Testis (tissue), 2 donors: ENCODE measurements at regions not wholly inside any gene's neighbourhood (a gene's known extent, or its start where the extent isn't known, plus 50 kb on each side); places are given as distances from the start of the nearest gene placed in this dataset.

Experiments used
- DNase-seq: peaks from one replicate; pipeline ENCODE4 v3.0.0-alpha.2; 2019
- H3K27ac ChIP-seq, 2 donors: fragments of 200-600 bp; sonication (generic); one replicate each; pipeline ENCODE4 v1.5.1; 2019
- H3K27me3 ChIP-seq: fragments of 200-600 bp; sonication (generic); one replicate; pipeline ENCODE4 v1.5.1; 2019
- H3K36me3 ChIP-seq: fragments of 200-600 bp; sonication (generic); one replicate; pipeline ENCODE4 v1.5.1; 2017; ENCODE audit warnings: low read depth; ENCODE audit errors: missing control alignments
- H3K4me1 ChIP-seq: fragments of 200-600 bp; sonication (generic); one replicate; pipeline ENCODE4 v1.5.1; 2019
- H3K4me3 ChIP-seq, 2 donors: fragments of 200-600 bp; sonication (generic); one replicate each; pipeline ENCODE4 v1.5.1; 2017 to 2019
- H3K9me3 ChIP-seq: fragments of 200-600 bp; sonication (generic); one replicate; pipeline ENCODE4 v1.5.1; 2017
- POLR2A ChIP-seq: fragments of 450-650 bp; IDR thresholded peaks from one replicate; pipeline ENCODE4 v1.6.1; 2017; ENCODE audit warnings: antibody characterized with exemption, mild to moderate bottlenecking, moderate library complexity
- WGBS, 2 donors: methylation state at CpG; one replicate each; pipeline ENCODE4 v1.1.5; 2018; 5-methylcytosine and 5-hydroxymethylcytosine counted together
- intact Hi-C: fragments of 100-400 bp; cut with DNase I; formaldehyde crosslinking; loops from one replicate; pipeline ENCODE4 v1.15.1; 2023; ENCODE audit warnings: low total_unique reads
- TF ChIP-seq, protein P1 (sequence below), 3 experiments: fragments of 450-650 bp in 2 of 3; fragments of 200-600 bp in 1 of 3; sonication (generic) in 1 of 3; IDR thresholded peaks; one replicate each; pipeline ENCODE4 v1.5.1; 2016 to 2019; ENCODE audit warnings: antibody characterized with exemption in 3 of 3, mild to moderate bottlenecking in 2 of 3, moderate library complexity in 1 of 3

DNA sequence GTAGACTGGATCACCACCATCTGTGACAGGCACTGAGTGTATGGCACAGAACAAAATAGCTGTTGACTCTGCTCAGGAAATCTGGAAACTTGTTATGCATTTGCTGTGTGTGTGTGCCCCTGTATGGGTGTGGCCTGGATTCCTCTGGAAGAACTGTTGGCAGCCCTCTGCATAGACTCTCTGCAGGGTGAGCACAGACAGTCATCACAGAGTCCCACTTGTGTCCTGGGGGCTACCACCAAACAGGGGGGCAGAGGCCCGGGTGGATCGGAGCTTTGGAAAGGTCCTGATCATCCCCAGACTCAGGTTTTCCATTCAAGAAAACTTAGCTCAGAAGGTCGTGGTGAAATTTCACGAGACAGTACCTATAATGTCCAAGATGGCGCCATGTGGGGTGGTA lies 258.6 kb downstream of the SOX11 start:
- H3K27ac ChIP-seq, result no peak overlapping the region
- intact Hi-C loops, result no loop called here
- DNase-seq, result no peak
- H3K36me3 ChIP-seq, result no peaks in the 10 kb centered on the region
- no peaks in the 10 kb centered on the region for H3K4me1 ChIP-seq
- H3K9me3 ChIP-seq, result no peaks in the 10 kb centered on the region
- WGBS, 2 donors, result 86 to 87% methylated on average over 5 of the region's 5 CpGs
- TF ChIP-seq, protein P1, sequence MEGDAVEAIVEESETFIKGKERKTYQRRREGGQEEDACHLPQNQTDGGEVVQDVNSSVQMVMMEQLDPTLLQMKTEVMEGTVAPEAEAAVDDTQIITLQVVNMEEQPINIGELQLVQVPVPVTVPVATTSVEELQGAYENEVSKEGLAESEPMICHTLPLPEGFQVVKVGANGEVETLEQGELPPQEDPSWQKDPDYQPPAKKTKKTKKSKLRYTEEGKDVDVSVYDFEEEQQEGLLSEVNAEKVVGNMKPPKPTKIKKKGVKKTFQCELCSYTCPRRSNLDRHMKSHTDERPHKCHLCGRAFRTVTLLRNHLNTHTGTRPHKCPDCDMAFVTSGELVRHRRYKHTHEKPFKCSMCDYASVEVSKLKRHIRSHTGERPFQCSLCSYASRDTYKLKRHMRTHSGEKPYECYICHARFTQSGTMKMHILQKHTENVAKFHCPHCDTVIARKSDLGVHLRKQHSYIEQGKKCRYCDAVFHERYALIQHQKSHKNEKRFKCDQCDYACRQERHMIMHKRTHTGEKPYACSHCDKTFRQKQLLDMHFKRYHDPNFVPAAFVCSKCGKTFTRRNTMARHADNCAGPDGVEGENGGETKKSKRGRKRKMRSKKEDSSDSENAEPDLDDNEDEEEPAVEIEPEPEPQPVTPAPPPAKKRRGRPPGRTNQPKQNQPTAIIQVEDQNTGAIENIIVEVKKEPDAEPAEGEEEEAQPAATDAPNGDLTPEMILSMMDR (IDR thresholded peaks at IDR 0.05), result no peak
- no peak for TF ChIP-seq POLR2A
- H3K4me3 ChIP-seq, result no peak overlapping the region
- no peaks in the 10 kb centered on the region for H3K27me3 ChIP-seq

DNA sequence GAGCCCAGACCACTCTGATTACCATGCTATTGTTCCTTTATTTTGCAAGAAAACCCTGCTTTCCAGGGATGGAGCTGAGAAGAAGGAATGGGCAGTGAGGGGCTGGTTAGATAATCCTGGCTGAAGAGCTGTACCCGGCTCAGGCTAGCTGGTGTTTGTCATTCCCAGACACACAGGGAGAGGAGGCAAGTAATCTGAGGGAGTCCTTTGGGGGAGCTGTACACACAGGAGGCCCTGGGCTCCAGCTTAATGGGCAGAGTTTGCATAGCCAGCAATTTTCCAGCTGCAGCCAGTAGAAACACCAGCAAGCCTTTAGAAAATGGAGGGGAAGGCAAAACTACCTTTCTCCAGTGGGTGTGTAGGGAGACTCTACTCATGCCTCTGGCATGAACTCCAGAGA lies 259.3 kb downstream of the SOX11 start:
- intact Hi-C loops, result no loop called here
- Histone ChIP-seq H3K9me3 (no peaks in the 10 kb centered on the region), H3K27ac (no peak overlapping the region), H3K4me3 (no peak overlapping the region), H3K36me3 (no peaks in the 10 kb centered on the region), H3K27me3 (no peaks in the 10 kb centered on the region), H3K4me1 (no peaks in the 10 kb centered on the region)
- TF ChIP-seq POLR2A, result no peak
- TF ChIP-seq, protein P1 (IDR thresholded peaks at IDR 0.05), result no peak
- no peak for DNase-seq
- WGBS, 2 donors, result 43 to 47% methylated on average over 1 of the region's 1 CpG

DNA sequence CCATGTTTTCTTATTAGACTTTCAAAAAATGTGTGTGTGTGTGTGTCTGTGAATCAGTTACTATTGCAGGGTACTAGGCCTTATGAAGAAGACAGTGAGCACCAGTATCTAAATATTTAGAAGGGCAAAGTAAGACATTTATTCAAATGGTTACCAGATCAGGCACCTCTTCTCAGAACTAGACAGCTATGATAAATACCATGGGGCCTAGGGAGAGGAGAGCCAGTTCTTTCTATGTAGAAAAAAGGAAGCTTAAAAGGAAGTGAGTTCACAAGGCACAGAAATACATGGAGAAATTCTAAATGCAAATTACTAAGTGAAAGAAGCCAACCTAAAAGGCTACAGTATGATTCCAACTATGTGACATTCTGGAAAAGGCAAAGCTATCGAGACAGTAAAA lies 261.3 kb downstream of the SOX11 start:
- no peak overlapping the region for H3K27ac ChIP-seq
- no peaks in the 10 kb centered on the region for H3K36me3 ChIP-seq
- no peaks in the 10 kb centered on the region for H3K27me3 ChIP-seq
- H3K4me1 ChIP-seq, result no peaks in the 10 kb centered on the region
- 57 to 69% methylated on average over 1 of the region's 1 CpG for WGBS, 2 donors
- H3K9me3 ChIP-seq, result no peaks in the 10 kb centered on the region
- H3K4me3 ChIP-seq, result no peak overlapping the region
- DNase-seq, result no peak
- intact Hi-C loops, result no loop called here
- TF ChIP-seq POLR2A, result no peak

DNA sequence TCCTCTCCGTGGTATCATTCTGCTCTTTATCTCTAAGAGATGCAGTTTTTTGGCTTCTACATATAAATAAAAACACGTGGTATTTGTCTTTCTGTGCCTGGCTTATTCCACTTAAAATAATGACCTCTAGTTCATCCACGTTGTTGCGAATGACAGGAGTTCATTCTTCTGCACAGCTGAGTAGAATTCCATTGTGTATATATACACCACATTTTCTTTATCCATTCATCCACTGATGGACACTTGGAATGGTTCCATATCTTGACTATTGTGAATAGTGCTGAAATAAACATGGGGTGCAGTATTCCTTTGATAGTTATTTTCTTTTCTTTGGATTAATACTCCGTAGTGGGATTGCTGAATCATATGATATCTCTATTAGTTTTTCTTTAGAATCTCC lies 262.3 kb downstream of the SOX11 start:
- no peaks in the 10 kb centered on the region for H3K4me1 ChIP-seq

DNA sequence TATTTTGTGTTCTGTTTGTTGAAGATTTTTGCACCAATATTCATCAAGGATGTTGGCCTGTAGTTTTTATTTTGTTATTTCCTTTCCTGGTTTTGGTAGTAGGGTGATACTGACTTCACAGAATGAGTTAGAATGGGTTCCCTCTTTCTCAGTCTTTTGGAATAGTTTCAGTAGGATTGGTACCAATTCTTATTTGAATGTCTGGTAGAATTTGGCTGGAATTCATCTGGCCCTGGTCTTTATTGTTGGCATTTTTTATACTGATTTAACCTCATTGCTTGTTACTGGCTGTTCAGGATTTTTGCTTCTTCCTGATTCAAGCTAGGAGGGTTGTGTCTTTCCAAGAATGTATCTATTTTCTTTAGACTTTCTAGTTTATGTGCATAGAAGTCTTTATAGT lies 263.7 kb downstream of the SOX11 start:
- intact Hi-C loops, result no loop called here
- Histone ChIP-seq H3K4me1 (no peaks in the 10 kb centered on the region), H3K27me3 (no peaks in the 10 kb centered on the region), H3K9me3 (no peaks in the 10 kb centered on the region), H3K4me3 (no peak overlapping the region), H3K27ac (no peak overlapping the region), H3K36me3 (no peaks in the 10 kb centered on the region)
- TF ChIP-seq, protein P1 (IDR thresholded peaks at IDR 0.05), result no peak
- no peak for TF ChIP-seq POLR2A
- DNase-seq, result no peak

More for the DNA sequence above, 262.3 kb downstream of the SOX11 start:
- Histone ChIP-seq H3K27ac (no peak overlapping the region), H3K27me3 (no peaks in the 10 kb centered on the region), H3K36me3 (no peaks in the 10 kb centered on the region), H3K9me3 (no peaks in the 10 kb centered on the region), H3K4me3 (no peak overlapping the region)
- DNase-seq, result no peak
- intact Hi-C loops, result no loop called here
- WGBS, 2 donors, result 55 to 58% methylated on average over 5 of the region's 5 CpGs
- TF ChIP-seq, protein P1 (IDR thresholded peaks at IDR 0.05), result no peak
- no peak for TF ChIP-seq POLR2A
